HEK293 (cell line): ENCODE measurements at regions not wholly inside any gene's neighbourhood (a gene's known extent, or its start where the extent isn't known, plus 50 kb on each side); places are given as distances from the start of the nearest gene placed in this dataset.

ENCODE experiments used
- CTCF ChIA-PET: fragments of 350-600 bp; formaldehyde crosslinking; extraction: SDS; loops from one replicate; lab custom pipeline; 2021; ENCODE audit warnings: antibody characterized with exemption; lab: Yijun Ruan, JAX
- POLR2A ChIA-PET: fragments of 300-600 bp; formaldehyde crosslinking; extraction: SDS; loops from one replicate; lab custom pipeline; 2020; ENCODE audit warnings: antibody characterized with exemption, inconsistent platforms; lab: Yijun Ruan, JAX
- H3K27ac ChIP-seq: fragments of 200-500 bp; sonication (Bioruptor generic); 2 replicates; pipeline ENCODE4 v1.5.1; 2014; ENCODE audit warnings: low read depth, low read length, control low read depth, inconsistent platforms; ENCODE audit errors: extremely low read depth
- H3K36me3 ChIP-seq, 2 experiments: fragments of 200-500 bp in 1 of 2; sonication (Bioruptor generic) in 1 of 2; 1 replicate in 1 of 2; 2 replicates in 1 of 2; pipeline ENCODE4 v1.5.1; 2014 to 2017; ENCODE audit warnings: inconsistent platforms in 2 of 2, low read length in 2 of 2; ENCODE audit not compliant: control insufficient read depth in 2 of 2, insufficient read depth in 1 of 2
- H3K4me1 ChIP-seq: fragments of 200-500 bp; sonication (Bioruptor generic); 2 replicates; pipeline ENCODE4 v1.5.1; 2014; ENCODE audit warnings: mild to moderate bottlenecking, low read length, inconsistent platforms; ENCODE audit not compliant: control insufficient read depth, insufficient read depth
- H3K4me3 ChIP-seq: 2 replicates; pipeline ENCODE4 v1.5.1; 2011; ENCODE audit warnings: low read depth, mild to moderate bottlenecking, control low read depth, low read length, moderate library complexity
- H3K9me3 ChIP-seq: fragments of 200-500 bp; sonication (Bioruptor generic); 2 replicates; pipeline ENCODE4 v1.5.1; 2014; ENCODE audit warnings: low read depth, low read length, inconsistent platforms; ENCODE audit not compliant: control insufficient read depth, insufficient read depth
- BCL11A ChIP-seq: fragments of 450-650 bp; formaldehyde crosslinking; IDR thresholded peaks from 2 replicates; pipeline ENCODE4 v1.5.1; 2016; ENCODE audit warnings: low read depth, missing biosample characterization, missing genetic modification characterization
- BCL11B ChIP-seq: fragments of 450-650 bp; formaldehyde crosslinking; IDR thresholded peaks from 2 replicates; pipeline ENCODE4 v1.5.1; 2016; ENCODE audit warnings: low read depth, missing biosample characterization, missing genetic modification characterization
- KLF9 ChIP-seq: fragments of 450-650 bp; formaldehyde crosslinking; IDR thresholded peaks from 2 replicates; pipeline ENCODE4 v1.5.1; 2016; ENCODE audit warnings: missing biosample characterization, missing genetic modification characterization, low read depth
- OSR2 ChIP-seq: fragments of 450-650 bp; formaldehyde crosslinking; IDR thresholded peaks from 2 replicates; pipeline ENCODE4 v1.5.1; 2016; ENCODE audit warnings: missing biosample characterization, missing genetic modification characterization
- PBX3 ChIP-seq: sonication (generic); formaldehyde crosslinking; IDR thresholded peaks from 2 replicates; pipeline ENCODE4 v1.8.1; 2022; ENCODE audit warnings: mild to moderate bottlenecking, moderate library complexity, missing genetic modification reagents
- SALL2 ChIP-seq: fragments of 450-650 bp; formaldehyde crosslinking; IDR thresholded peaks from 2 replicates; pipeline ENCODE4 v1.5.0; 2017; ENCODE audit warnings: missing biosample characterization, mild to moderate bottlenecking, missing genetic modification characterization, borderline replicate concordance
- SP2 ChIP-seq: fragments of 450-650 bp; formaldehyde crosslinking; IDR thresholded peaks from 2 replicates; pipeline ENCODE4 v1.5.1; 2016; ENCODE audit warnings: missing biosample characterization, missing genetic modification characterization
- YY1 ChIP-seq: fragments of 450-650 bp; formaldehyde crosslinking; IDR thresholded peaks from 2 replicates; pipeline ENCODE4 v1.5.1; 2018; ENCODE audit warnings: missing biosample characterization, missing genetic modification characterization
- YY2 ChIP-seq: fragments of 450-650 bp; formaldehyde crosslinking; IDR thresholded peaks from 2 replicates; pipeline ENCODE4 v1.5.1; 2016; ENCODE audit warnings: missing biosample characterization, missing genetic modification characterization
- ZBTB1 ChIP-seq: fragments of 450-650 bp; formaldehyde crosslinking; IDR thresholded peaks from 2 replicates; pipeline ENCODE4 v1.5.1; 2016; ENCODE audit warnings: missing biosample characterization, missing genetic modification characterization
- ZEB2 ChIP-seq: fragments of 450-650 bp; formaldehyde crosslinking; IDR thresholded peaks from 2 replicates; pipeline ENCODE4 v1.5.1; 2016; ENCODE audit warnings: missing biosample characterization, missing genetic modification characterization
- ZNF146 ChIP-seq: fragments of 450-650 bp; formaldehyde crosslinking; IDR thresholded peaks from 2 replicates; pipeline ENCODE4 v1.5.1; 2016; ENCODE audit warnings: missing biosample characterization, missing genetic modification characterization
- ZNF16 ChIP-seq: fragments of 450-650 bp; formaldehyde crosslinking; IDR thresholded peaks from 2 replicates; pipeline ENCODE4 v1.5.1; 2016; ENCODE audit warnings: low read depth, missing biosample characterization, missing genetic modification characterization
- ZNF169 ChIP-seq: fragments of 450-650 bp; formaldehyde crosslinking; IDR thresholded peaks from 2 replicates; pipeline ENCODE4 v1.5.1; 2016; ENCODE audit warnings: missing biosample characterization, missing genetic modification characterization
- ZNF223 ChIP-seq: fragments of 450-650 bp; formaldehyde crosslinking; IDR thresholded peaks from 2 replicates; pipeline ENCODE4 v1.5.1; 2016; ENCODE audit warnings: missing biosample characterization, missing genetic modification characterization
- ZNF26 ChIP-seq: fragments of 450-650 bp; formaldehyde crosslinking; IDR thresholded peaks from 2 replicates; pipeline ENCODE4 v1.5.1; 2016; ENCODE audit warnings: missing biosample characterization, missing genetic modification characterization
- ZNF266 ChIP-seq: fragments of 450-650 bp; formaldehyde crosslinking; IDR thresholded peaks from 2 replicates; pipeline ENCODE4 v1.5.1; 2016; ENCODE audit warnings: missing biosample characterization, missing genetic modification characterization, low read depth
- ZNF324 ChIP-seq: fragments of 450-650 bp; formaldehyde crosslinking; IDR thresholded peaks from 2 replicates; pipeline ENCODE4 v1.5.1; 2016; ENCODE audit warnings: missing biosample characterization, missing genetic modification characterization
- ZNF398 ChIP-seq: fragments of 450-650 bp; formaldehyde crosslinking; IDR thresholded peaks from 2 replicates; pipeline ENCODE4 v1.5.1; 2017; ENCODE audit warnings: missing biosample characterization, missing genetic modification characterization
- ZNF416 ChIP-seq: fragments of 450-650 bp; formaldehyde crosslinking; IDR thresholded peaks from 2 replicates; pipeline ENCODE4 v1.5.1; 2016; ENCODE audit warnings: missing biosample characterization, missing genetic modification characterization
- ZNF777 ChIP-seq: fragments of 450-650 bp; formaldehyde crosslinking; IDR thresholded peaks from 2 replicates; pipeline ENCODE4 v1.5.1; 2017; ENCODE audit warnings: missing biosample characterization, missing genetic modification characterization, borderline replicate concordance
- ZNF843 ChIP-seq: fragments of 450-650 bp; formaldehyde crosslinking; IDR thresholded peaks from 2 replicates; pipeline ENCODE4 v1.5.1; 2016; ENCODE audit warnings: missing biosample characterization, missing genetic modification characterization
- ZSCAN18 ChIP-seq: fragments of 450-650 bp; formaldehyde crosslinking; IDR thresholded peaks from 2 replicates; pipeline ENCODE4 v1.5.1; 2016; ENCODE audit warnings: missing biosample characterization, missing genetic modification characterization
- ZSCAN4 ChIP-seq: fragments of 450-650 bp; formaldehyde crosslinking; IDR thresholded peaks from 2 replicates; pipeline ENCODE4 v1.5.1; 2017; ENCODE audit warnings: missing biosample characterization, missing genetic modification characterization
- ZSCAN5A ChIP-seq: fragments of 450-650 bp; formaldehyde crosslinking; IDR thresholded peaks from 2 replicates; pipeline ENCODE4 v1.5.1; 2016; ENCODE audit warnings: missing biosample characterization, missing genetic modification characterization

GRCh38 chr11:26909515-26909914 lies 84.4 kb upstream of the FIBIN start:
- ChIA-PET POLR2A (no interaction called here), CTCF (interaction anchor here (0.6 to 1.5 kb wide), 2 partner anchors 121 to 250 kb away, joined by 3 to 5 read pairs; no protein-coding TSS in a partner anchor)
- Histone ChIP-seq H3K9me3 (no peaks in the 10 kb centered on the region), H3K4me3 (no peak overlapping the region), H3K27ac (no peak overlapping the region), H3K4me1 (no peaks in the 10 kb centered on the region; the same call in 1 of the 2 replicates), H3K36me3 (no peaks in the 10 kb centered on the region)
- no peak for TF ChIP-seq PBX3
- TF ChIP-seq SP2 = no peak
- no peak for TF ChIP-seq ZNF146 (tag by site-specific recombination)
- no peak for TF ChIP-seq ZSCAN4 (tag by site-specific recombination)
- TF ChIP-seq ZNF16 (tag by site-specific recombination) = no peak
- no peak for TF ChIP-seq ZEB2
- no peak for TF ChIP-seq OSR2 (tag by site-specific recombination)
- no peak for TF ChIP-seq ZBTB1 (tag by site-specific recombination)
- no peak for TF ChIP-seq ZNF777 (tag by site-specific recombination)
- TF ChIP-seq ZNF324 (tag by site-specific recombination) = no peak
- TF ChIP-seq BCL11A (tag by site-specific recombination) = no peak

GRCh38 chr11:26909991-26910591 lies 83.8 kb upstream of the FIBIN start:
- ChIA-PET POLR2A (no interaction called here), CTCF (interaction anchor here (0.9 to 1.5 kb wide), 2 partner anchors 248 to 249 kb away, joined by 3 to 5 read pairs; no protein-coding TSS in a partner anchor)
- no peaks in the 10 kb centered on the region for H3K36me3 ChIP-seq
- TF ChIP-seq YY1 (no peak), KLF9 (tag by site-specific recombination) (no peak), SALL2 (tag by site-specific recombination) (no peak), ZSCAN5A (tag by site-specific recombination) (no peak), ZEB2 (no peak), ZNF416 (no peak), ZNF843 (tag by site-specific recombination) (no peak), ZNF169 (tag by site-specific recombination) (no peak)
- H3K4me1 ChIP-seq = no peaks in the 10 kb centered on the region; the same call in 1 of the 2 replicates
- H3K9me3 ChIP-seq = no peaks in the 10 kb centered on the region
- H3K27ac ChIP-seq = no peak overlapping the region
- H3K4me3 ChIP-seq = no peak overlapping the region

- POLR2A ChIA-PET = no interaction called here
- Histone ChIP-seq H3K4me1 (no peaks in the 10 kb centered on the region), H3K27ac (no peak overlapping the region), H3K9me3 (no peaks in the 10 kb centered on the region), H3K4me3 (no peak overlapping the region), H3K36me3 (no peaks in the 10 kb centered on the region)
- CTCF ChIA-PET = no interaction called here
- TF ChIP-seq ZNF26 (no peak), ZSCAN18 (tag by site-specific recombination) (no peak), ZNF223 (tag by site-specific recombination) (no peak), BCL11B (tag by site-specific recombination) (no peak), ZNF266 (tag by site-specific recombination) (no peak), ZNF398 (tag by site-specific recombination) (no peak), YY2 (tag by site-specific recombination) (no peak)
Observed at GRCh38 chr11:26914968-26915367, 78.9 kb upstream of the FIBIN start.
